Neural progenitor cell (in vitro differentiated cells): ENCODE measurements at regions not wholly inside any gene's neighbourhood (a gene's known extent, or its start where the extent isn't known, plus 50 kb on each side); places are given as distances from the start of the nearest gene placed in this dataset. TPM values are rescaled to one million over a fixed set of nuclear protein-coding genes. Genes with fewer than 3 reads are reported as not detected.

Experiments
- DNase-seq: peaks from one replicate; pipeline ENCODE4 v3.0.0-alpha.2; 2016; ENCODE audit warnings: low spot score
- H2AFZ ChIP-seq: fragments of 200-600 bp; sonication (generic); replicated peaks from 2 replicates; pipeline ENCODE4 v1.6.1; 2016; ENCODE audit warnings: antibody characterized with exemption
- H3F3A ChIP-seq: fragments of 200-600 bp; sonication (generic); 2 replicates; pipeline ENCODE4 v1.6.1; 2016; ENCODE audit warnings: antibody characterized with exemption, low read depth
- H3K27ac ChIP-seq: fragments of 200-600 bp; sonication (generic); 2 replicates; pipeline ENCODE4 v1.5.1; 2016; ENCODE audit warnings: mild to moderate bottlenecking
- H3K27me3 ChIP-seq: fragments of 200-600 bp; sonication (generic); 2 replicates; pipeline ENCODE4 v1.6.1; 2016; ENCODE audit warnings: mild to moderate bottlenecking, moderate library complexity
- H3K36me3 ChIP-seq: fragments of 200-600 bp; sonication (generic); 2 replicates; pipeline ENCODE4 v1.5.1; 2016
- H3K4me1 ChIP-seq: fragments of 200-600 bp; sonication (generic); 2 replicates; pipeline ENCODE4 v1.6.1; 2016; ENCODE audit warnings: mixed run types
- H3K4me2 ChIP-seq: fragments of 200-600 bp; sonication (generic); 2 replicates; pipeline ENCODE4 v1.6.1; 2016
- H3K4me3 ChIP-seq: fragments of 200-600 bp; sonication (generic); 2 replicates; pipeline ENCODE4 v1.5.1; 2016
- H3K79me2 ChIP-seq: fragments of 200-600 bp; sonication (generic); 2 replicates; pipeline ENCODE4 v1.6.1; 2016; ENCODE audit warnings: low read depth
- H3K9ac ChIP-seq: fragments of 200-600 bp; sonication (generic); 2 replicates; pipeline ENCODE4 v1.6.1; 2016
- H3K9me3 ChIP-seq: fragments of 200-600 bp; sonication (generic); 2 replicates; pipeline ENCODE4 v1.5.1; 2016; ENCODE audit warnings: low read depth
- H4K20me1 ChIP-seq: fragments of 200-600 bp; sonication (generic); 2 replicates; pipeline ENCODE4 v1.6.1; 2016; ENCODE audit warnings: low read depth
- H3K27ac Mint-ChIP-seq: 3 replicates; pipeline ENCODE4 v1.8.0; 2021; ENCODE audit warnings: mixed read lengths
- H3K27me3 Mint-ChIP-seq: 2 replicates; pipeline ENCODE4 v1.8.0; 2022; ENCODE audit warnings: low read depth, mild to moderate bottlenecking, inconsistent platforms, moderate library complexity, mixed read lengths; ENCODE audit not compliant: insufficient read depth
- H3K36me3 Mint-ChIP-seq: 3 replicates; pipeline ENCODE4 v1.8.0; 2021; ENCODE audit warnings: mixed read lengths
- H3K4me1 Mint-ChIP-seq: 3 replicates; pipeline ENCODE4 v1.8.0; 2021; ENCODE audit warnings: mixed read lengths
- H3K4me3 Mint-ChIP-seq: 3 replicates; pipeline ENCODE4 v1.8.0; 2021; ENCODE audit warnings: mild to moderate bottlenecking, moderate library complexity, mixed read lengths
- H3K9me3 Mint-ChIP-seq: 3 replicates; pipeline ENCODE4 v1.8.0; 2020; ENCODE audit warnings: mixed read lengths
- EZH2 ChIP-seq: fragments of 200-600 bp; sonication (generic); IDR thresholded peaks from 2 replicates; pipeline ENCODE4 v1.6.1; 2017; ENCODE audit warnings: antibody characterized with exemption, mild to moderate bottlenecking, moderate library complexity
- EZH2phosphoT487 ChIP-seq: fragments of 200-600 bp; sonication (generic); IDR thresholded peaks from 2 replicates; pipeline ENCODE4 v1.6.1; 2017; ENCODE audit warnings: antibody characterized with exemption
- small RNA-seq: library from RNA; depleted of rRNA; stranded (forward); fragments of <200 nt; gene quantifications from one replicate; pipeline ENCODE3, GENCODE V24; 2015
- TF ChIP-seq, protein P1 (sequence below): fragments of 200-600 bp; sonication (generic); IDR thresholded peaks from 2 replicates; pipeline ENCODE4 v1.5.1; 2017; ENCODE audit warnings: antibody characterized with exemption, mild to moderate bottlenecking

DNA sequence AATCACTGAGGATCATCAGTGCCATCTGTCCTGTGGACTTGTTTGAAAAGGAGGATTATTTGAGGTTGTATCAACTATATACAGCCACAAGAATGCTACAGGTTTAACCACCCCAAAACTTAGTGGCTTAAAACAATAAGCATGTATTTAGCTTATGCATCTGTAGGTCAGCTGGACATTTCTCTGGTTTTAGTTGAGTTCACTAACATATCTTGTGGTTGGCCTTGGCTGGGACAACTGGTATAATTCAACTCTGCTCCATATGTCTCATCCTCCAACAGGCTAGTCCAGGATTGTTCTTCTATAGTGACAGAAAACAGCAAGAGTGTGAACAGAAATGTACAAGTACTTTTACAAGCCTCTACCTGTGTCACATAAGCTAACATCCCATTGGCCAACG is 49.9 kb upstream of the SOX6 start:
- H3K27me3 ChIP-seq, result peaks cover 93% of the 10 kb centered on the region
- no peak overlapping the region for H3K4me2 ChIP-seq
- no peak for DNase-seq
- no peak overlapping the region for H3K4me3 ChIP-seq
- no peaks in the 10 kb centered on the region for H3K9me3 Mint-ChIP-seq
- peaks cover 31% of the 10 kb centered on the region for H3F3A ChIP-seq
- H3K79me2 ChIP-seq, result no peaks in the 10 kb centered on the region
- peaks cover 53% of the 10 kb centered on the region for H3K4me1 Mint-ChIP-seq
- no peak overlapping the region for H2AFZ ChIP-seq
- H3K36me3 Mint-ChIP-seq, result peaks cover 1% of the 10 kb centered on the region
- no peak overlapping the region for H3K27ac ChIP-seq
- no peaks in the 10 kb centered on the region for H3K36me3 ChIP-seq
- no peak overlapping the region for H3K9ac ChIP-seq
- TF ChIP-seq EZH2phosphoT487, result no peak
- TF ChIP-seq, protein P1, sequence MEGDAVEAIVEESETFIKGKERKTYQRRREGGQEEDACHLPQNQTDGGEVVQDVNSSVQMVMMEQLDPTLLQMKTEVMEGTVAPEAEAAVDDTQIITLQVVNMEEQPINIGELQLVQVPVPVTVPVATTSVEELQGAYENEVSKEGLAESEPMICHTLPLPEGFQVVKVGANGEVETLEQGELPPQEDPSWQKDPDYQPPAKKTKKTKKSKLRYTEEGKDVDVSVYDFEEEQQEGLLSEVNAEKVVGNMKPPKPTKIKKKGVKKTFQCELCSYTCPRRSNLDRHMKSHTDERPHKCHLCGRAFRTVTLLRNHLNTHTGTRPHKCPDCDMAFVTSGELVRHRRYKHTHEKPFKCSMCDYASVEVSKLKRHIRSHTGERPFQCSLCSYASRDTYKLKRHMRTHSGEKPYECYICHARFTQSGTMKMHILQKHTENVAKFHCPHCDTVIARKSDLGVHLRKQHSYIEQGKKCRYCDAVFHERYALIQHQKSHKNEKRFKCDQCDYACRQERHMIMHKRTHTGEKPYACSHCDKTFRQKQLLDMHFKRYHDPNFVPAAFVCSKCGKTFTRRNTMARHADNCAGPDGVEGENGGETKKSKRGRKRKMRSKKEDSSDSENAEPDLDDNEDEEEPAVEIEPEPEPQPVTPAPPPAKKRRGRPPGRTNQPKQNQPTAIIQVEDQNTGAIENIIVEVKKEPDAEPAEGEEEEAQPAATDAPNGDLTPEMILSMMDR, result no peak
- no peak for TF ChIP-seq EZH2
- peaks cover 51% of the 10 kb centered on the region for H3K4me1 ChIP-seq
- no peaks in the 10 kb centered on the region for H4K20me1 ChIP-seq
- H3K27me3 Mint-ChIP-seq, result no peaks in the 10 kb centered on the region
- no peak overlapping the region for H3K27ac Mint-ChIP-seq
- H3K4me3 Mint-ChIP-seq, result no peak overlapping the region
- H3K9me3 ChIP-seq, result no peaks in the 10 kb centered on the region

Small RNA genes lying in the stretch of these regions (small RNA-seq; reads per million reads assigned to genes)
- gene RN7SL188P, result not detected
